ENCODE measurements at regions not wholly inside any gene's neighbourhood (a gene's known extent, or its start where the extent isn't known, plus 50 kb on each side); places are given as distances from the start of the nearest gene placed in this dataset.
"Not testable (repeated sequence)": the region's sequence is repeated elsewhere in the genome, so short reads cannot be mapped to it uniquely, and the experiment has no call there.

- H3K9me3 Mint-ChIP-seq, H3K27me3 Mint-ChIP-seq, POLR2A ChIA-PET, ATAC-seq, H3K27ac Mint-ChIP-seq, DNase-seq, H3K36me3 Mint-ChIP-seq, H3K4me3 Mint-ChIP-seq: not testable (repeated sequence)
- H3K4me1 Mint-ChIP-seq = peaks cover 4 to 23% (median 12%) of the 10 kb centered on the region in 4 donors
Observed at GRCh38 chr17:30596948-30597775, 120.0 kb downstream of the GOSR1 start.

- DNase-seq, H3K4me1 Mint-ChIP-seq, H3K4me3 Mint-ChIP-seq, H3K27me3 Mint-ChIP-seq, POLR2A ChIA-PET, ATAC-seq, H3K27ac Mint-ChIP-seq, H3K9me3 Mint-ChIP-seq, H3K36me3 Mint-ChIP-seq: not testable (repeated sequence)
Observed at GRCh38 chr17:30594953-30595371, 117.8 kb downstream of the GOSR1 start.

DNA sequence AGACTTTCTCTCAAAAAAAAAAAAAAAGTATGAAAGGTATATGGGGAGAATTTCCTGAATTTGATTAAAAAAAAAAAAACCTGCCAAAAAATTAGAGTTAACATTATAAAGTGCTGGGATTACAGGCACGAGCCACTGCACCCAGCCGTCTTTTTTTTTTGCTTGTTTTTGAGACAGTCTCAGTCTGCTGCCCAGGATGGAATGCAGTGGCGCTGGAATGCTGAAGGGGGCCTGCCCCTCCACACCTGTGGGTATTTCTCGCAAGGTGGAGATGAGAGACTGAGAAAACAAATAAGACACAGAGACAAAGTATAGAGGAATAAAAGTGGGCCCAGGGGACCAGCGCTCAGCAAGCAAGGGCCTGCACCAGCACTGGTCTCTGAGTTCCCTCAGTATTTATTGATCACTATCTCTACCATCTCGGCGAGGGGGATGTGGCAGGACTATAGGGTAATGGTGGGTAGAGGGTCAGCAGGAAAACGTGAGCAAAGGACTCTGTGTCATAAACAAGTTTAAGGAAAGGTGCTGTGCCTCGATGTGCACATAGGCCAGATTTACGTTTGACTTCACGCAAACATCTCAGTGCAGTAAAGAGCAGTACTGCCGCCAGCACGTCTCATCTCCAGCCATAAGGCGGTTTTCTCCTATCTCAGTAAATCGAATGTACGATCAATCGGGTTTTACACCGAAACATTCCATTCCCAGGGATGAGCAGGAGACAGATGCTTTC lies 117.2 kb downstream of the GOSR1 start:
- peaks cover 0 to 4% (median 0%) of the 10 kb centered on the region in 4 donors for H3K4me1 Mint-ChIP-seq
- ATAC-seq (no peak), DNase-seq (no peak)
- no peak overlapping the region for H3K4me3 Mint-ChIP-seq
- H3K27ac Mint-ChIP-seq = no peak overlapping the region
- POLR2A ChIA-PET = no interaction called here
- peaks cover 0 to 1% (median 0%) of the 10 kb centered on the region in 5 donors for H3K27me3 Mint-ChIP-seq
- H3K36me3 Mint-ChIP-seq = peaks cover 0 to 3% (median 0%) of the 10 kb centered on the region in 3 donors
- H3K9me3 Mint-ChIP-seq = peaks cover 0 to 6% (median 0%) of the 10 kb centered on the region in 9 donors

DNA sequence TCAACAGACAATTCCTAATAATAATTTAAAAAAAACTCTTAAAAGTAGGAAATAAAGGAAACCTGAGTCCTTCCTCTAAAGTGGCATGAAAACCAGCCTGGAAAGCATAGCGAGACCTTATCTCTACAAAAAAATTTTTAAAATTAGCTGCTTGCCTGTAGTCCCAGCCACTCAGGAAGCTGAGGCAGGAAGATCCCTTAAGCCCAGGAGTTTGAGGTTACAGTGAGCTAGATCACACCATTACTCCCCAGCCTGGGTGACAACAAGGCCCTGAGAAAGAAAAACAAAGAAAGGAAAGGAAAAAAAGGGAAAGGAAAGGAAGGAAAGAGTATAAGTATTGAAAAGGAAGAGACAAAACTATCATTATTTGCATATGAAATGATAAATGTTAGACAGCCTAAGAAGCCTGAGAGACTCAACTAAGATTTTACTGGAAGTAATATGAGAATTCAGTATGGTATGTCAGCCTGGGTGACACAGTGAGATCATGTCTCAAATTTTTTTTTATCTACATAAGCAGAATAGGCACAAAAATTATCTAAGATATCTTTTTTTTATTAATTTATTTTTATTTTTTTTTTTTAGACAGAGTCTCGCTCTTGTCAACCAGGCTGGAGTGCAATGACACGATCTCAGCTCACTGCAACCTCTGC lies 113.0 kb downstream of the GOSR1 start:
- peaks cover 0 to 1% (median 0%) of the 10 kb centered on the region in 5 donors for H3K27me3 Mint-ChIP-seq
- DNase-seq = no peak
- H3K4me1 Mint-ChIP-seq = no peaks in the 10 kb centered on the region
- H3K9me3 Mint-ChIP-seq = peaks cover 0 to 4% (median 0%) of the 10 kb centered on the region in 9 donors
- no peak overlapping the region for H3K4me3 Mint-ChIP-seq
- no peak for ATAC-seq
- no peak overlapping the region for H3K27ac Mint-ChIP-seq
- H3K36me3 Mint-ChIP-seq = peaks cover 0 to 4% (median 0%) of the 10 kb centered on the region in 3 donors
- POLR2A ChIA-PET = no interaction called here

DNA sequence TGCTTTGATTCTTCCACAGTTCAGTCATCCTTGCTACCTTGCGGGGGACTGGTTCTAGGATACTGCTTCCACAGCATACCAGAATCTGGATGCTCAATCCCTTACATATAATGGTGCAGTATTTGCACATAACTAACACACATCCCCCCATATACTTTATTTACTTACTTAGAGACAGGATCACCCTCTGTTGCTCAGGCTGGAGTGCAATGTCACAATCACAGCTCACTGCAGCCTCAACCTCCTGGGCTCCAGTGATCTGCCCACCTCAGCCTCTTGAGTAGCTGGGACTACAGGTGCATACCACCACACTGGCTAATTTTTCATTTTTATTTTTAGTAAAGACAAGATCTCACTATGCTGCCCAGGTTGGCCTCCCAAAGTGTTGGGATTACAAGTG lies 112.2 kb downstream of the GOSR1 start:
- Mint-ChIP-seq H3K36me3 (peaks cover 0 to 3% (median 0%) of the 10 kb centered on the region in 3 donors), H3K4me3 (no peak overlapping the region), H3K4me1 (no peaks in the 10 kb centered on the region), H3K27ac (no peak overlapping the region), H3K27me3 (peaks cover 0 to 3% (median 1%) of the 10 kb centered on the region in 5 donors), H3K9me3 (peaks cover 0 to 3% (median 0%) of the 10 kb centered on the region in 9 donors)
- no peak for DNase-seq
- POLR2A ChIA-PET = no interaction called here
- ATAC-seq = no peak

DNA sequence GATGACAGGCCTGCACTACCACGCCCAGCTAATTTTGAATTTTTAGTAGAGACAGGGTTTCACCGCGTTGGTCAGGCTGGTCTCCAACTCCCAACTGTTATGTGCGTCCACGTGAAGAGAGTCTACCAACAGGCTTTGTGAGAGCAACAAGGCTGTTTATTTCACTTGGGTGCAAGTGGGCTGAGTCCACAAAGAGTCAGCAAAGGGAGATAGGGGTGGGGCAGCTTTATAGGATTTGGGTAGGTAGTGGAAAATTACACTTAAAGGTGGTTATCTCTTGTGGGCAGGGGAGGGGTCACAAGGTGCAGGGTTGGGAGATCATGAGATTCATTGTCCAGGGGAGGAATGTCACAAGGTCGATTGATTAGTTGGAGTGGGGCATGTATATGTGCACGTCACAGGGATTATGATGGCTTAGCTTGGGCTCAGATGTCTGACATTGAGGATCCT lies 111.6 kb downstream of the GOSR1 start:
- ATAC-seq = no peak
- POLR2A ChIA-PET = no interaction called here
- H3K4me3 Mint-ChIP-seq = no peak overlapping the region
- no peak overlapping the region for H3K27ac Mint-ChIP-seq
- DNase-seq = no peak
- no peaks in the 10 kb centered on the region for H3K4me1 Mint-ChIP-seq
- peaks cover 0 to 3% (median 0%) of the 10 kb centered on the region in 3 donors for H3K36me3 Mint-ChIP-seq
- peaks cover 0 to 3% (median 0%) of the 10 kb centered on the region in 9 donors for H3K9me3 Mint-ChIP-seq
- peaks cover 0 to 4% (median 1%) of the 10 kb centered on the region in 5 donors for H3K27me3 Mint-ChIP-seq

DNA sequence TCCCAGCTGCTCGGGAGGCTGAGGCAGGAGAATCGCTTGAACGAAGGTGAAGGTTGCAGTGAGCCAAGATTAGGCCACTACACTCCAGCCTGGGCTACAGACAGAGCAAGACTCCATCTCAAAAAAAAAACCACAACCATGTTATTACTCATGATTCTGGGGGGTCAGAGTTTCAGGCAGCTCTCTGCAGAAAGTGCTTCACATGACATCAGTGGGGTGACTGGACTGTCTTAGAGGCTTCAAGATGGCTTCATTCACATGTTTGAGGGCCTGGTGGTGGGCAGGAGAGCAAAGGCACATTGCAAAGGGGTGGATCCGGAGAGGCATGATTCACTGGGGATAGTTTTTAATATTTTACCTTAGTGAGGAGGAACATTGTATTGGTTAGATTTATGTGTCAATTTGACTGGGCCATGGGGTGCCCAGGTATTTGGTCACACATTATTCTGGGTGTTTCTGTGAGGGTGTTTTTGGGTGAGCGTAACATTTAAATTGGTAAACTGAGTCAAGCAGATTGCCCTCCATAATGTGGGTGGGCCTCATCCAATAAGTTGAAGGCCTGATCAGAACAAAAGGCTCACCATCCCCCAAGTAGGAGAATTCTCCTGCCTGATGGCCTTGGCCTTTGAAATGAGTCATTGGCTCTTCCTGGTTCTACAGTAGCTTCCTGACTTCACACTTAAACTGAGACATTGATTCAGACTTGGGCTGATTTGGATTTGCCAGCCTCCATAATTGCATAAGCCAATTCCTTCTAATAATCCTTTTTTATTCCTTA lies 109.8 kb downstream of the GOSR1 start:
- H3K36me3 Mint-ChIP-seq = peaks cover 0 to 3% (median 0%) of the 10 kb centered on the region in 3 donors
- DNase-seq (no peak), ATAC-seq (no peak)
- H3K9me3 Mint-ChIP-seq = peaks cover 0 to 3% (median 0%) of the 10 kb centered on the region in 9 donors
- peak overlapping the region in 2 of 10 donors; percentile 10 to 34 for H3K27ac Mint-ChIP-seq
- POLR2A ChIA-PET = no interaction called here
- H3K4me3 Mint-ChIP-seq = no peak overlapping the region
- peaks cover 3 to 17% (median 4%) of the 10 kb centered on the region in 5 donors for H3K27me3 Mint-ChIP-seq
- peaks cover 0 to 2% (median 0%) of the 10 kb centered on the region in 4 donors for H3K4me1 Mint-ChIP-seq

GRCh38 chr17:30584810-30585209 lies 107.6 kb downstream of the GOSR1 start:
- DNase-seq (no peak), ATAC-seq (no peak)
- Mint-ChIP-seq H3K36me3 (peaks cover 0 to 3% (median 0%) of the 10 kb centered on the region in 3 donors), H3K4me1 (peaks cover 0 to 3% (median 0%) of the 10 kb centered on the region in 4 donors), H3K27ac (no peak overlapping the region), H3K4me3 (no peak overlapping the region), H3K27me3 (peaks cover 3 to 20% (median 5%) of the 10 kb centered on the region in 5 donors), H3K9me3 (peaks cover 0 to 3% (median 0%) of the 10 kb centered on the region in 9 donors)
- POLR2A ChIA-PET = no interaction called here

DNA sequence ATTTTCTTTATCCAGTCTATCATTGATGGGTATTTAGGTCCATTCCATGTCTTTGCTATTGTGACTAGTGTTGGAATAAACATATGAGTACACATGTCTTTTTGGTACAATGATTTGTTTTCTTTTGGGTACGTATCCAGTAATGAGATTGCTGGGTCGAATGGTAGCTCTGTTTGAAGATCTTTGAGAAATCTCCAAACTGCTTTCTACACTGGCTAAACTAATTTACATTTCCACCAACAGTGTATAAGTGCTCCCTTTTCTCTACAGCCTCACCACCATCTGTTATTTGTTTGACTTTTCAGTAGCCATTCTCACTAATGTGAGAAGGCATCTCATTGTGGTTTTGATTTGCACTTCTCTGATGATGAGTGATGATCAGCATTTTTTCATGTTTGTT lies 103.7 kb downstream of the GOSR1 start:
- POLR2A ChIA-PET = no interaction called here
- DNase-seq (no peak), ATAC-seq (no peak)
- Mint-ChIP-seq H3K27me3 (peaks cover 3 to 20% (median 5%) of the 10 kb centered on the region in 5 donors), H3K36me3 (no peaks in the 10 kb centered on the region), H3K27ac (no peak overlapping the region), H3K9me3 (no peaks in the 10 kb centered on the region), H3K4me3 (no peak overlapping the region), H3K4me1 (peaks cover 0 to 5% (median 0%) of the 10 kb centered on the region in 4 donors)

DNA sequence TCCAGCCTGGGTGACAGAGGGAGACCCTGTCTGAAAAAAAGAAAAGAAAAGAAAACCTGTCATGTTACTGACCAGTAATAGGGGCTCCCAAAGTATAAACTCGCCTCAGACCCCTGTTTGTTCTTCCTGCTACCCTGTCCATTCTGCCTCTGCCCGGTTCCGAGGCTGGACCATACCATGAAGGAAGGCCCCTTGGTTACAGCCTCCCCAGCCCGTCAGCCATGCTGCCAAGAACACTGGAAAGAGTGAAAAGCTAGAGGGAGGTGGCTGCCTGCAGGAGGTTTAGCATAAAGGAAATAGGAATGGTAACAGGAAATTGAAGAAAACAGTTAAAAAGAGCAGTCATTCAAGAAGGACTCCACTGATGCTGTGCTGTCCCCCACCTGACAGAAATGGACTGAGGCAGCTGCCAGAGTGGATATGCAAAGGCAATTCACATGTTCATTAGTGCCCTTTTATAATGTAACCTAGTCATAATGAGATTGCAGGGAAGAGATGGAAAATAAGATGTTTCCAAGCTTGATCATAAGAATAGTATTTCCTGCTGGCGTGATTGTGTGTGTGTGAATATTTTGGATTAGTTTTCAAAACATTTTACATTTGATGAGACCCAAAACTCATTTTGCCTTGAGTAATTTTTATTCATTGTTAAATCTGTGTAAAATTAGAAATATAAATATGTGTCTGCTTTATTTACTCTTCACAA lies 102.6 kb downstream of the GOSR1 start:
- Mint-ChIP-seq H3K27me3 (peaks cover 3 to 20% (median 5%) of the 10 kb centered on the region in 5 donors), H3K36me3 (no peaks in the 10 kb centered on the region), H3K4me3 (no peak overlapping the region), H3K9me3 (no peaks in the 10 kb centered on the region), H3K27ac (no peak overlapping the region), H3K4me1 (peaks cover 0 to 5% (median 0%) of the 10 kb centered on the region in 4 donors)
- POLR2A ChIA-PET = no interaction called here
- DNase-seq (no peak), ATAC-seq (no peak)

DNA sequence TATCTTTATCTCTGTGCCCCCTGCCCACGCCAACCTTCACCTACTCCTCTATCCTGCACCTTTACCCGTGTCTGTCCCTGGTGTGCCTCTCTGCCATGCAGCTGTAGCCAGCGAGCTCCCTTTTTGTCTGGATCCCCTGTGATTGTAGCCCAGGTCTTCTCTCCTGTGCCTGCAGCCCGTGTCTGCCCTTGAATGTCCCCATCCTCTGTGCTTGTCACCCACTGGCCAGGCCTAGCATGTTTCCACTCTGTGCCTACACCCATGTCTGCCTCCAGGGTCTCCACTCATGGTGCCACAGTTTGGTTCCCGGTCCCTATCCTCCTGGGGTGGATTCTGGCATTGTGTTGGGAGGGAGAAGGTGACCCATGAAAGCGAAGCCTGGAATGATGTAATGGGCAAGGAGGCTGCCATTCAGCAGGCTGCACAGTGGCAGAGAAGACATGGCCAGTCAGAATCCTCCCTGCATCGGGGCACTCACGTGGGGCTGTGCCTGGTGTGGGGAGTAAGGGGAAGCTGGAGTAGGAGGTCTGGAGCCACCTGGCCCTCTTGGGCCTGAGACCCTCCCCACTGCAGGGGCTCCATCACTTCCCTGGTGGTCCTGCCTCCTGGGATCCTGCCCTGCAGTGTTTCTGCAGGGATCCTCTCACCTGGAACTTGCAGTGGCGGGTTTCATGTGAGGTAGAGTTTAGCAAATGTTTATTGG lies 101.0 kb downstream of the GOSR1 start:
- POLR2A ChIA-PET, ATAC-seq, H3K4me1 Mint-ChIP-seq, H3K36me3 Mint-ChIP-seq, DNase-seq, H3K9me3 Mint-ChIP-seq: not testable (repeated sequence)
- peak overlapping the region in 1 of 10 donors; percentile 69 for H3K27ac Mint-ChIP-seq
- peaks cover 0 to 19% (median 2%) of the 10 kb centered on the region in 5 donors for H3K27me3 Mint-ChIP-seq
- H3K4me3 Mint-ChIP-seq = peak overlapping the region in 2 of 10 donors; percentile 37 to 80
